Right cardiac atrium (tissue), 5 donors: ENCODE measurements at regions not wholly inside any gene's neighbourhood (a gene's known extent, or its start where the extent isn't known, plus 50 kb on each side); places are given as distances from the start of the nearest gene placed in this dataset.

ENCODE experiments used
- ATAC-seq, 2 donors: fragments of 200-7000 bp; cut with Tn5 transposase; one replicate each; pipeline versions ENCODE4 v1.8.0 to v1.9.1; 2020; ENCODE audit warnings: moderate library complexity in 2 of 2, mild to moderate bottlenecking in 1 of 2
- DNase-seq, 3 donors: peaks; one replicate each; pipeline ENCODE4 v3.0.0-alpha.2; 2020
- H3K27ac ChIP-seq: one replicate; pipeline ENCODE4 v1.5.1; 2013; ENCODE audit warnings: mild to moderate bottlenecking, low read length, control low read depth, moderate library complexity
- H3K27me3 ChIP-seq: one replicate; pipeline ENCODE4 v1.6.1; 2013; ENCODE audit not compliant: control insufficient read depth, insufficient read depth
- H3K4me1 ChIP-seq: one replicate; pipeline ENCODE4 v1.6.1; 2013; ENCODE audit warnings: low read length; ENCODE audit not compliant: control insufficient read depth, insufficient read depth
- H3K4me3 ChIP-seq: one replicate; pipeline ENCODE4 v1.5.1; 2013; ENCODE audit warnings: low read length, control low read depth
- H3K9me3 ChIP-seq: one replicate; pipeline ENCODE4 v1.6.1; 2013; ENCODE audit warnings: low read length; ENCODE audit not compliant: control insufficient read depth
- WGBS: extraction: QIAGEN DNeasy Blood & Tissue Kit; methylation state at CpG from one replicate; pipeline ENCODE4 v1.1.7; 2013; 5-methylcytosine and 5-hydroxymethylcytosine counted together
- intact Hi-C, 4 donors: fragments of 100-400 bp; cut with DNase I; formaldehyde crosslinking; loops; one replicate each; pipeline versions ENCODE4 v1.11.0 to v1.14.0; 2022 to 2023
- donor health status: healthy with polysubstance abuse.
- donor health status: DM: no; HTN: yes; CAD: no.
- donor health status: DM: no; HTN: no; CAD: no.
- donor health status: DM: no; HTN: yes; CAD: no; lungs with severe emphysema.
- donor health status: DM: yes; HTN: yes; CAD: no.

DNA sequence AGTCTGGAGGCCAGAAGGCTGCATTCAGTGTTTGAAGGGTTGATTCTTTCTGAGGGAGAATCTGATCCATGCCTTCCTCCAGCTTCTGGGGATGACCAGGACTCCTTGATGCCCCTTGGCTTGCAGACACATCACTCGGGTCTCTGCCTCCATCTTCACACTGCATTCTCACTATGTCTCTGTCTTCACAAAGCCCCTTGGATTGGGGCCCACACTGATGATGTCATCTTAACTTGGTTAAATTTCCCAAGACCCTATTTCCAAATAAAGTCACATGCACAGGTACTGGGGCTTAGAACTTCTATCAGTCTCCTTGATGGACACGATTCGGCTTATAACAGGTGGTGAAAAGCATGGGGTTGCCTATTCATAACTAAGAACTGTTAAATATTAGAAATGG, 112.1 kb upstream of the MYOCD start:
- 86% methylated on average over 3 of the region's 3 CpGs for WGBS
- H3K27me3 ChIP-seq, result no peaks in the 10 kb centered on the region
- no peaks in the 10 kb centered on the region for H3K9me3 ChIP-seq
- intact Hi-C loops, result loop anchor here in 1 of 4 donors (10.0 kb wide), 1 partner anchor 81 kb away; no protein-coding TSS in a partner anchor
- DNase-seq, result no peak
- no peaks in the 10 kb centered on the region for H3K4me1 ChIP-seq
- no peak overlapping the region for H3K27ac ChIP-seq
- no peak overlapping the region for H3K4me3 ChIP-seq
- ATAC-seq, result no peak

DNA sequence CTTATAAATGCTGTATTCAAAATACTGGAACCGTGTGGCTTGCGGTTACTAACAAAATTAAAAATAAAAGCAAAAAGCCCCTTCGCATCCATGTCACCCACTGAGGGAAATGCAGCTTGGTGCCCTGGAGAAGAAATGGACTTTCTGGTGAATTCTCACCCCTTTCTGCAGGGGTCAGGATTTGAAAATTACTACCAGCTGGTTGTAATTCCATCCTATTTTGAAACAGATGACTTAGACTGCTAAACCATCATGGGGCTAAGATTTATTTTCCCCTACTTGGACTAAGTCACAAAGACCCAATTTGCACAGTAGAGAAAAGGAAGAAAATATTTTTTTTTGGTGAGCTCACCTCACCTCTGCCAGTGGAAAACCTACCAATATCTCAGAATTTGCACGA, 111.4 kb upstream of the MYOCD start:
- H3K27ac ChIP-seq, result no peak overlapping the region
- H3K4me3 ChIP-seq, result no peak overlapping the region
- no peaks in the 10 kb centered on the region for H3K4me1 ChIP-seq
- intact Hi-C loops, result loop anchor here in 1 of 4 donors (10.0 kb wide), 1 partner anchor 81 kb away; no protein-coding TSS in a partner anchor
- DNase-seq (no peak), ATAC-seq (no peak)
- no peaks in the 10 kb centered on the region for H3K9me3 ChIP-seq
- WGBS, result 90% methylated on average over 4 of the region's 4 CpGs
- H3K27me3 ChIP-seq, result no peaks in the 10 kb centered on the region

DNA sequence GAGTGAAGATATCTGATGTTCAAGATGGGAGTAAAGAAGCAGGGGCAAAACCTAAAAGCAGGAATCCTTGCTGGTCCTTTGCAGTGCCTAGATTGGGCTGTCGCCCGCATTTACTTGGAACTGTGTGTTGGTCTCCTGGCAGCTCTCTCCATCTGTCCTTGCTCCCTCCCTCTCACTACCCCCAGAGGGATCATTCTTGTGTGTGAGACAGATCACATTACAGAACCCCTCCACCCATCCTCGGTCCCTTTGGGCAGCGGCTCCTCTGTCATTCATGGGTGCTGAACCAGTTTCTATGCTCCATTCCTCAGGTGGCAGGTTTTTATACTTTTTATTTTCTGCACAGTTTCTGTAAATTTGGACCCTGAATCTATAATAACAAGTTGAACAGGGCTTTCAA, 99.4 kb upstream of the MYOCD start:
- no peaks in the 10 kb centered on the region for H3K27me3 ChIP-seq
- WGBS, result 27% methylated on average over 4 of the region's 4 CpGs
- no peak overlapping the region for H3K27ac ChIP-seq
- ATAC-seq, result peak in 1 of 2 donors; percentile 57
- H3K4me1 ChIP-seq, result peaks cover 1% of the 10 kb centered on the region
- DNase-seq, result no peak
- no peaks in the 10 kb centered on the region for H3K9me3 ChIP-seq
- intact Hi-C loops, result no loop called here
- no peak overlapping the region for H3K4me3 ChIP-seq

DNA sequence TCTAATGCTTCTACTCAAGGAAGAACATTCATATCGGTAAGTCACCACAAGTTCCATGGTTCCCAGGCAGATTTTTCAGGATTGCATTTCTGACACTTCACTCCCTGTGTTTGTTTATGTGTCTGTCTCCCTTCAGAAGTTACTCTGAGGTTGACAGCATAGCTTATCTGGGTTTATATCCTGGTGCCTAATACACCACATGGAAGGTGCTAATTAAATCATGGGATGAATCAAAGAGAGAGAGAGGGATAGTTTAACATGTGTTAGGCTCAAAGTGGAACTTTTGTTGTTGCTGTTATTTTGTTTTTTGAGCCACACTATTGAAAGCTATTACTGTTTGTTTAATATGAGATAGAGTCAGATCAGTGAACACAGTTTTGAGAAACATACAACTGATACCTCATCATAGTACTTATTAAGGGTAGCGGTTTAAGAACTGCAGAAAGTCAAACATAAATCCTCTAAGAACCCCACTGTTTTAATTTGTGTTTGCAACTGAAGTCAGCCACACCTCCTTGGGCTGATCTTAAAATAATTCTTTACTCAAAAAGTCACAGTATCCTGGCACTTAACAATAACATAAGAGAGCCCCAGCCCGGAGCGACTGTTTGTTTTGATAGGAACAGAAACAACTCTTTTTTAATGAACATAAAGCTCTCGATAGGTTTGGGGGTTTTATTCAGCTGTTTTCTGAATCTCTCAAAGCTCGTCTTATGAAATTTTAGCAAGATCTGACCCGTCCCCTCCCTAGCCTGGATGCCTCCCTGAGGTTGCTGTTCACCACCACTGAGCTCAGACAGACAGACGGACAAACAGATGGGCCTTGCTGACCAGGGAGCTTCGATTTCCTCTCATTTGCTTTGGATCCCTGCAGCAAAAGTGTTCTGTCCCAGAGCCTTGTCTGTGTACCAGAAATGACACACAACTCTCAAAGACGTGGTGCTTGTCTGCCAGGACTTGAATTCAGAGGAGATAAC, 98.3 kb upstream of the MYOCD start:
- Histone ChIP-seq H3K4me3 (no peak overlapping the region), H3K9me3 (no peaks in the 10 kb centered on the region), H3K27me3 (no peaks in the 10 kb centered on the region), H3K4me1 (peaks cover 1% of the 10 kb centered on the region), H3K27ac (no peak overlapping the region)
- no peak for ATAC-seq
- intact Hi-C loops, result no loop called here
- 35% methylated on average over 10 of the region's 10 CpGs for WGBS
- no peak for DNase-seq

DNA sequence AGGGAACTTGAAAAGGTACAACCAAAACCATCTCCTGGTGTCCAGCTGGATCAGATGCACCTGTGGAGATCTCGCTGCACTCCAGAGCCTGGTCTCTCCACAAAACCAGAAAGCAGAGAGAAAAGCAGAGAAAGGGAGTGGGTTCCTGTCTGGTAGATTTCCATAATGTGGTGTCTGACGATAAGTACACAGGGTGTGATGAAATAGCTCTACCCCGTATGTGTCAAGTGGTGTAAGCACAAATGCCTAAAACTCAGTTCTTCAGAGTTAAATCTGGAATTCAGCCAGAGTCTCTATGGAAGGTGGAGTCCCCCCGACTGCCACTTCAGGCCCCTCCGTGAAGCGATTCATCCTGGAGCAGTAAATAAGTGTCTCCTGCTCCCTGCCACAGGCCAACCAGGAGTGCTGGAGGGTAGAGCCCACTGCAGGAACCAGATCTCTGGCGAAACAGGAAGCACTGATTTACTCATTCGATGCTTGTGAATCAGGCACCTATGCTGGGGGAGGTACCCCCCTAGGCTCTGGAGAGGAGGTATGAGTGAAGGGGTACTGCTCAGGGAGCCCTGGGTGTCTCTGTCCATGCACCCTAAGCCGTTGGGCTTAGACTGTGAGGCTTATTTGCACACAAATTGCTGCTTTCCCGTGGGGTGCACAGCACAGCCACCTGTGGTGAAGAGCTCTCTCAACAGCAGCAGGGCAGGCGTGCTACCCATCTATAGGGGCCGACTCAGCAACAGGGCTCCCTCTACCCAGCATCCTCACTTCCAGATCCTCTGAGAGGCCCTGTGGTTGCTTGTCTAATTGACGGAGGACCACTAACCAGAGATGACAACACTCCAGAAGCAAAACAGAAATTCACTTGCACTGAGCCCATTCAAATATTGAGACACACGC, 97.1 kb upstream of the MYOCD start:
- ATAC-seq (peak; percentile 20 to 25), DNase-seq (no peak)
- WGBS, result 60% methylated on average over 14 of the region's 14 CpGs
- Histone ChIP-seq H3K27me3 (no peaks in the 10 kb centered on the region), H3K27ac (no peak overlapping the region), H3K4me1 (peaks cover 1% of the 10 kb centered on the region), H3K4me3 (no peak overlapping the region), H3K9me3 (no peaks in the 10 kb centered on the region)
- intact Hi-C loops, result no loop called here

DNA sequence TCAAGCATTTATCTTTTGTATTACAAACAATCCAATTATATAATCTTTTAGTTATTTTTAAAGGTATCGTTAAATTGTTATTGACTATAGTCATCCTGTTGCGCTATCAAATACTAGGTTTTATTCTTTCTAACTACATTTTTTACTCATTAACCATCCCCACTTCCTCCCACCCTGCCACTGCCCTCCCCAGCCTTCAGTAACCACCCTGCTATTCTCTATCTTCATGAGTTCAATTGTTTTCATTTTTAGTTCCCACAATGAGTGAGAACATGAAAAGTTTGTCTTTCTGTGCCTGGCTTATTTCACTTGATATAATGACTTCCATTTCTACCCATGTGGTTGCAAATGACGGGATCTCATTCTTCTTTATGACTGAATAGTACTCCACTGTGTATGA, 94.1 kb upstream of the MYOCD start:
- intact Hi-C loops, result no loop called here
- Histone ChIP-seq H3K27ac (no peak overlapping the region), H3K4me1 (no peaks in the 10 kb centered on the region), H3K4me3 (no peak overlapping the region), H3K9me3 (no peaks in the 10 kb centered on the region), H3K27me3 (no peaks in the 10 kb centered on the region)
- ATAC-seq (no peak), DNase-seq (no peak)
- 91% methylated on average over 3 of the region's 3 CpGs for WGBS

DNA sequence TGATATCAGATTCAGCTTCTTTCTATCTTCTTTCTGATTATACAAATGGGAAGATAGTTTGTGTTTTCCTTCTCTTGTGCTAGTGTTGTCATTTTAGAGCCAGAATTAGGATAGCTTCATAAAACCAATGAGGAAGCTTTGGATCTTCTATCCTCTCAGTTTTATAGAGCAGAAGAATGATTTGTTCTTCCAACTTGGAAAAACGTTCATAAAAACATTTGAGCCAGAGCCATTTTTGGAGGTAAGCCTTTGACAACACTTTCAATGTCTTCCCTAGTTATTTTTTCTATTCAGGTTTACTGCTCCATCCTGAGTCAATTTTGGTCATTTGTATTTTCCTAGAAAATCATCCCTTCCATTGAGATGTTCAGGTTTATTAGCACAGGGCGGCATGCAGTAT, 91.2 kb upstream of the MYOCD start:
- Histone ChIP-seq H3K9me3 (no peaks in the 10 kb centered on the region), H3K27me3 (no peaks in the 10 kb centered on the region), H3K27ac (no peak overlapping the region), H3K4me1 (no peaks in the 10 kb centered on the region), H3K4me3 (no peak overlapping the region)
- intact Hi-C loops, result no loop called here
- ATAC-seq, result no peak
- no peak for DNase-seq
- WGBS, result 60% methylated on average over 2 of the region's 2 CpGs

DNA sequence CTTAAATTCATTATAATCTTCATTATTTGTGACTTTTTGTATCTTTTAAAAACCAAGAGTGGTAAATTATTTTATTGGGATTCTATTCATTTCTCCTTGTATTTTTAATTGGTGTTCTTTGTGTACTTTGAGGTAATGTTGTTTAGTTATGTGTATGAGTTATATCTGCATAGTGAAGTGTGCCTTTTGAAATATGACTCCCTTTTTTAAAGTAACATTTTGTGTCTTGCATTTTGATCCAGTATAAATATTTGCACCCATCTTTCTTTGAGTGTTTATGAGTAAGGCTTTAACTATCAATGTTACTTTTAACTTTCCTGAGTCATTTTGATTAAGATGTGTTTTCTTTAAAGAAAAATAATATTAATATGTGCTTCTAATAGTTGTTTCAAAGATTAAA, 90.0 kb upstream of the MYOCD start:
- H3K4me1 ChIP-seq, result no peaks in the 10 kb centered on the region

DNA sequence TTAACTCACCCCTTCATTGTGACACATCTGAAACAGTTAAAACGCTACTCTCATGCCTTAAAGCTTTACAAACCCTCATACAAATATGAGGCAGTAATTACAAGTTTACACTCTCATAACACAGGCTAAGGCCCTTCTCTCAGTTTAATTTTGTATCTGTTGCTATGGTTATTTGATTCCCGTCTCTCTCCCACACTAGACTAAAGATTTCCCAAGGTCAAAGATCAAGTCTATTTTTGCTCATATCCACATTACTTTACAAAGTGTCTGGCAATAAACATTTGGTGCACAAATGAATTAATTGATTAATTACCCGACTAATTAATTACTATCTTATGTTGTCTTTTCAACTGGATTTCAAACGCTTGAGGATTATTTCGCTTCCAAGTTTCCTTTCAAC, 86.4 kb upstream of the MYOCD start:
- Histone ChIP-seq H3K27me3 (no peaks in the 10 kb centered on the region), H3K9me3 (no peaks in the 10 kb centered on the region), H3K4me1 (no peaks in the 10 kb centered on the region), H3K4me3 (no peak overlapping the region), H3K27ac (no peak overlapping the region)
- DNase-seq, result no peak
- no peak for ATAC-seq
- WGBS, result 46% methylated on average over 5 of the region's 5 CpGs
- intact Hi-C loops, result no loop called here

More for the DNA sequence above, 90.0 kb upstream of the MYOCD start:
- ATAC-seq (no peak), DNase-seq (no peak)
- Histone ChIP-seq H3K9me3 (no peaks in the 10 kb centered on the region), H3K4me3 (no peak overlapping the region), H3K27me3 (no peaks in the 10 kb centered on the region), H3K27ac (no peak overlapping the region)
- intact Hi-C loops, result no loop called here

DNA sequence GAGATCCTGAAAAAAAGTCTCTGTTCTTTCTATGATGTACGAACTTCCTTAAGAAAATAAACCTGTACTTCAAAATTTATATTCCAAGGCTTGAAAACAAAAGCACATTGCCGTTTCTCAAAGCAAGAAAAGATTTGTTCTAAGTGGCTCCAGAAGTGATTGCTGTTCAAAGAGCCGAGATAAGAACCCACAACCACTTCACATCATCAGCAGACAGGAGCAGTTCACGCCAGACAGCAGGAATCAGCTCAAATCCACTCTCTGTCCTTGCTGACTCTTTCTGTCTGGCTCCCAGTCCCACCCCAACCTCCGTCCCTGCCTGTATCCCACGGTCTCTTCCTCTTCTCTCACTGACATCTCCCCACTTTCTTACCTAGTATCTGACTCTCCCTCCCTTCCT, 85.0 kb upstream of the MYOCD start:
- ATAC-seq, result no peak
- Histone ChIP-seq H3K27me3 (no peaks in the 10 kb centered on the region), H3K4me1 (no peaks in the 10 kb centered on the region), H3K9me3 (no peaks in the 10 kb centered on the region), H3K27ac (no peak overlapping the region), H3K4me3 (no peak overlapping the region)
- 22% methylated on average over 6 of the region's 6 CpGs for WGBS
- intact Hi-C loops, result loop anchor here in 1 of 4 donors (2.0 kb wide), 1 partner anchor 86 kb away; no protein-coding TSS in a partner anchor
- DNase-seq, result no peak

DNA sequence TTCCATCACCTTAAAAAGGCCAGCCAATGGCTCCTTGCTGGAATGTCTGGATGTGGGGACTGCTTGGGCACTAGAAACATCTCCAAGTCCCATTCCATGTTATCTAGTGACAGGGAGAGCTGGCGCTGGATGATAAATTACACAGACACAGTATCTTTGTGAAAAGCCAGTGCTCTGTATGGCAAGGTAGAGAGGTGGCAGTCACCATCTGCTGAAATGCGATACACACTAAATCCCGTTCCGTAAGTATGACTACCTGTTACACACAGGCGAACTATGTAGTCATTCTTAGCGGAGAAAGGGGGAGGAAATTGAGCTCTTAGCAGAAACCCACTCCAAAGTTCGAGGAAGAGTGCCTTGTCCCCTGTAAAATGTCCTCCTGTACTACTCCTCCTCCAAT, 81.0 kb upstream of the MYOCD start:
- Histone ChIP-seq H3K4me3 (peak overlapping the region; percentile 29), H3K27ac (peak overlapping the region; percentile 51), H3K4me1 (no peaks in the 10 kb centered on the region), H3K27me3 (no peaks in the 10 kb centered on the region), H3K9me3 (no peaks in the 10 kb centered on the region)
- intact Hi-C loops, result no loop called here
- DNase-seq, result no peak
- peak in 1 of 2 donors; percentile 43 for ATAC-seq
- WGBS, result 49% methylated on average over 7 of the region's 7 CpGs
